GM21515 (cell line): ENCODE measurements at regions not wholly inside any gene's neighbourhood (a gene's known extent, or its start where the extent isn't known, plus 50 kb on each side); places are given as distances from the start of the nearest gene placed in this dataset.
"Not testable (repeated sequence)": the region's sequence is repeated elsewhere in the genome, so short reads cannot be mapped to it uniquely, and the experiment has no call there.

ENCODE experiments used
- ATAC-seq: cut with Tn5 transposase; IDR thresholded peaks from one replicate; pipeline ENCODE4 v1.9.1; 2021; ENCODE audit not compliant: unreplicated experiment

GRCh38 chr9:95587021-95587964, 70.5 kb upstream of the PTCH1 start:
- ATAC-seq: no peak

- ATAC-seq: no peak
Observed at GRCh38 chr9:95586326-95586725, 69.6 kb upstream of the PTCH1 start.

- ATAC-seq: no peak
Observed at GRCh38 chr9:95585824-95586223, 69.1 kb upstream of the PTCH1 start.

GRCh38 chr9:95584176-95584575, 67.4 kb upstream of the PTCH1 start:
- ATAC-seq: no peak

- no peak for ATAC-seq
Observed at GRCh38 chr9:95581900-95582299, 65.1 kb upstream of the PTCH1 start.

- ATAC-seq: no peak
Observed at GRCh38 chr9:95580812-95581761, 64.3 kb upstream of the PTCH1 start.

- no peak for ATAC-seq
Observed at GRCh38 chr9:95574866-95575553, 58.2 kb upstream of the PTCH1 start.

GRCh38 chr9:95574176-95574575, 57.4 kb upstream of the PTCH1 start:
- ATAC-seq: no peak

- no peak for ATAC-seq
Observed at GRCh38 chr9:95573463-95573862, 56.7 kb upstream of the PTCH1 start.

- ATAC-seq: no peak
Observed at GRCh38 chr9:95572381-95573151, 55.8 kb upstream of the PTCH1 start.

- ATAC-seq: no peak
Observed at GRCh38 chr9:95570646-95571045, 53.9 kb upstream of the PTCH1 start.

GRCh38 chr9:95570150-95570549, 53.4 kb upstream of the PTCH1 start:
- ATAC-seq: no peak

- not testable (repeated sequence) for ATAC-seq
Observed at GRCh38 chr9:95568735-95569134, 52.0 kb upstream of the PTCH1 start.
